Muscle of leg (tissue), 3 donors: ENCODE measurements at regions not wholly inside any gene's neighbourhood (a gene's known extent, or its start where the extent isn't known, plus 50 kb on each side); places are given as distances from the start of the nearest gene placed in this dataset.
"Not testable (repeated sequence)": the region's sequence is repeated elsewhere in the genome, so short reads cannot be mapped to it uniquely, and the experiment has no call there.

Source experiments
- DNase-seq: peaks from one replicate; pipeline ENCODE4 v3.0.0; 2013
- H3K27ac ChIP-seq: one replicate; pipeline ENCODE4 v1.5.1; 2013; ENCODE audit warnings: mild to moderate bottlenecking, low read length, control low read depth
- H3K27me3 ChIP-seq: one replicate; pipeline ENCODE4 v1.6.1; 2013; ENCODE audit warnings: low read length; ENCODE audit not compliant: control insufficient read depth, insufficient read depth
- H3K36me3 ChIP-seq: one replicate; pipeline ENCODE4 v1.6.1; 2013; ENCODE audit warnings: low read length; ENCODE audit not compliant: control insufficient read depth, insufficient read depth
- H3K4me1 ChIP-seq: one replicate; pipeline ENCODE4 v1.6.1; 2013; ENCODE audit warnings: low read length; ENCODE audit not compliant: control insufficient read depth, insufficient read depth
- H3K4me3 ChIP-seq: one replicate; pipeline ENCODE4 v1.5.1; 2013; ENCODE audit warnings: low read length, control low read depth
- H3K9me3 ChIP-seq: replicated peaks from 2 replicates; pipeline ENCODE4 v1.6.1; 2013; ENCODE audit warnings: low read depth, low read length; ENCODE audit not compliant: control insufficient read depth
- WGBS: methylation state at CpG from one replicate; pipeline ENCODE4 v1.1.5; 2013; ENCODE audit warnings: missing lambda C conversion rate; ENCODE audit not compliant: insufficient coverage; 5-methylcytosine and 5-hydroxymethylcytosine counted together

GRCh38 chr9:63822615-63823374 is 1462.2 kb downstream of the FOXD4L5 start:
- H3K27me3 ChIP-seq, H3K27ac ChIP-seq, DNase-seq, H3K9me3 ChIP-seq, H3K4me3 ChIP-seq, H3K36me3 ChIP-seq, H3K4me1 ChIP-seq: not testable (repeated sequence)
- 42% methylated on average over 2 of the region's 6 CpGs for WGBS

DNA sequence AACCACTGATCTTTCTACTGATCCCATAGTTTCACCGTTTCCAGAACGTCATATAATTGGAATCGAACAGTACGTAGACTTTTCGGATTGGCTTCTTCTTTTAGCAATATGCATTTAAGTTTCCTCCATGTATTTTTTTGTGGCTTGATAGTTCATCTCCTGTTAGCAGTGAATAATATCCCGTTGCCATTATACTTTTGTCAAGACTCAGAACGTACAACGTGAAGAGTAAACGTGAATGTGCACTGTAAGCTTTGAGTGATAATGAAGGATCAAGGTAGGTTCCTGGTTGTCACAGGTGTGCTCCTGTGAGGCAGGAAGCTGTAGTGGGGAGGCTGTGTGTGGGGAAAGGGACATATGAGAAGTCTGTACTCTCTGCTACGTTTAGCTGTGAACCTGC is 1463.7 kb downstream of the FOXD4L5 start:
- 65% methylated on average over 4 of the region's 10 CpGs for WGBS
- not testable (repeated sequence) for H3K36me3 ChIP-seq, H3K4me3 ChIP-seq, DNase-seq, H3K27ac ChIP-seq
- peaks cover 16% of the 10 kb centered on the region for H3K9me3 ChIP-seq
- peaks cover 12% of the 10 kb centered on the region for H3K4me1 ChIP-seq
- peaks cover 18% of the 10 kb centered on the region for H3K27me3 ChIP-seq

- not testable (repeated sequence) for H3K36me3 ChIP-seq, DNase-seq, H3K27ac ChIP-seq, H3K4me3 ChIP-seq
- H3K27me3 ChIP-seq: peaks cover 18% of the 10 kb centered on the region
- 53% methylated on average over 3 of the region's 13 CpGs for WGBS
- H3K4me1 ChIP-seq: peaks cover 12% of the 10 kb centered on the region
- H3K9me3 ChIP-seq: peaks cover 16% of the 10 kb centered on the region
These were observed 1464.1 kb downstream of the FOXD4L5 start for GRCh38 chr9:63820882-63821281.

GRCh38 chr9:63820383-63820782 is 1464.6 kb downstream of the FOXD4L5 start:
- H3K4me1 ChIP-seq: peaks cover 12% of the 10 kb centered on the region

GRCh38 chr9:63817622-63818518 is 1467.1 kb downstream of the FOXD4L5 start:
- peaks cover 18% of the 10 kb centered on the region for H3K27me3 ChIP-seq
- peaks cover 13% of the 10 kb centered on the region for H3K9me3 ChIP-seq
- peaks cover 12% of the 10 kb centered on the region for H3K4me1 ChIP-seq
- H3K36me3 ChIP-seq: no peaks in the 10 kb centered on the region
- H3K27ac ChIP-seq: no peak overlapping the region
- peak overlapping the region; percentile 29 for H3K4me3 ChIP-seq
- DNase-seq: peak; percentile 18
- WGBS: 43% methylated on average over 41 of the region's 41 CpGs

More at GRCh38 chr9:63820383-63820782, 1464.6 kb downstream of the FOXD4L5 start:
- DNase-seq, H3K27ac ChIP-seq, H3K4me3 ChIP-seq, H3K36me3 ChIP-seq: not testable (repeated sequence)
- peaks cover 16% of the 10 kb centered on the region for H3K9me3 ChIP-seq
- H3K27me3 ChIP-seq: peaks cover 18% of the 10 kb centered on the region
- 82% methylated on average over 3 of the region's 3 CpGs for WGBS

GRCh38 chr9:63816751-63817621 is 1468.0 kb downstream of the FOXD4L5 start:
- Histone ChIP-seq H3K27me3 (peaks cover 18% of the 10 kb centered on the region), H3K27ac (peak overlapping the region; percentile 37), H3K9me3 (peaks cover 13% of the 10 kb centered on the region), H3K4me3 (peak overlapping the region; percentile 29), H3K36me3 (no peaks in the 10 kb centered on the region), H3K4me1 (peaks cover 12% of the 10 kb centered on the region)
- 30% methylated on average over 36 of the region's 36 CpGs for WGBS
- peak; percentile 80 for DNase-seq

- Histone ChIP-seq H3K9me3 (peaks cover 13% of the 10 kb centered on the region), H3K4me1 (peaks cover 12% of the 10 kb centered on the region), H3K27me3 (peaks cover 18% of the 10 kb centered on the region)
- not testable (repeated sequence) for H3K36me3 ChIP-seq, H3K4me3 ChIP-seq, H3K27ac ChIP-seq, DNase-seq
- WGBS: 88% methylated on average over 27 of the region's 52 CpGs
These were observed 1469.9 kb downstream of the FOXD4L5 start for GRCh38 chr9:63814970-63815669.

DNA sequence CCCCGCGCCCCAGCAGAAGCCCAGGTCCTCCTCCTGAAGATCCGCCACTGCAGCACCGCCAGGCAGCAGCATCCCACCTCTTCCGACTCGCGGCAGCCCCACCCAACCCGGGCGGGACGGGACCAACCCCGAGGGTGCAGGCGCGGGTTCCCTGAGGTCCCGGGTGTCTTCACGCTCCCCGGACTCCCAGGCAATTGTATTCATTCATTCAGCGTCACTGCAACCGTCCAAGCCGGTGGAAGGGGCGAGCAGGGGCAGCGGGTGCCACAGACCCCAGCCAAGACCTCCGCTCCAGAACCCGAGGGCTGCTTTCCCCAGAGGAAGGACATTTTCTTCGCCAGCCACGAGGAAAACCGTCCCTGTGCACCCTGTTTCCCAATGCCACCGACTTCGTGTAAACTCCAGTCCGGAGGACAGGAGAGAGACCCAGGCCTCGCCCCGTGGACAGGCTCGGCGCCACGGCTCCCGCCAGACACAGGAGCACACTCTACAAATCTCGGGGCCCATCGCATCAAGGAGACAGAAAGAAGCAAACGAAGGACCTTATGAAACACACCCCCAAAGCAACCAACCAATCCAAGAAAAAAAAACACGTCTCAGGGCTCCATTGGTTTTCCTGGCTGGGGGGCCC is 1471.5 kb downstream of the FOXD4L5 start:
- not testable (repeated sequence) for H3K36me3 ChIP-seq, H3K4me3 ChIP-seq, H3K27ac ChIP-seq, DNase-seq
- 61% methylated on average over 18 of the region's 39 CpGs for WGBS
- Histone ChIP-seq H3K4me1 (peaks cover 12% of the 10 kb centered on the region), H3K9me3 (peaks cover 13% of the 10 kb centered on the region), H3K27me3 (peaks cover 18% of the 10 kb centered on the region)

DNA sequence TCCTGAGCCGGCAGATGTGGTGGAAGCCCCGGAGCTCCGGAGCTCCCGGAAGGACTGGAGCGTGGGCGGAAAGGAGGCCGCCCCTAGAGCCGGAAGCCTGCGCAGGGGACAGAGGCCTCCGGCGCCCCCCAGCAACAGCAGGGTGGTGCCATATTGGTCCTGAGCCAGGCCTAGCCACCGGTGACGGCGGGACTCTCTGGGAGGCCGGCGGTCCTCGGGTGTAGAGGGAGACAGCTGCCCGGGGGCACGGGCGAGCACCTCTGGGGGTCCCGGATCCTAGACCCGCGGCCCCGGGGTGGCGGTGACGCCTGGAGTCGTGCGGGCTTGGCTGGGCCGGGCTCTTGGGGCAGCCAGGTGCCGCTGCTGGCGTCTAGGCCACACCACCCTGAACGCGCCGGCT is 1472.2 kb downstream of the FOXD4L5 start:
- not testable (repeated sequence) for H3K9me3 ChIP-seq, H3K4me3 ChIP-seq, H3K27ac ChIP-seq, H3K36me3 ChIP-seq, H3K4me1 ChIP-seq, DNase-seq
- WGBS: 64% methylated on average over 28 of the region's 34 CpGs
- peaks cover 13% of the 10 kb centered on the region for H3K27me3 ChIP-seq
